Skeletal muscle tissue (tissue), 3 donors: ENCODE measurements at regions not wholly inside any gene's neighbourhood (a gene's known extent, or its start where the extent isn't known, plus 50 kb on each side); places are given as distances from the start of the nearest gene placed in this dataset.

ENCODE experiments used
- H3K27ac ChIP-seq: one replicate; pipeline ENCODE4 v1.7.0; 2013; ENCODE audit warnings: mild to moderate bottlenecking, low read depth, low read length, inconsistent platforms
- H3K27me3 ChIP-seq, 3 donors: one replicate each; pipeline ENCODE4 v1.7.0; 2013; ENCODE audit warnings: low read length in 3 of 3; ENCODE audit not compliant: control insufficient read depth in 3 of 3, insufficient read depth in 3 of 3
- H3K36me3 ChIP-seq, 3 donors: one replicate each; pipeline ENCODE4 v1.7.0; 2013; ENCODE audit warnings: low read length in 3 of 3; ENCODE audit not compliant: control insufficient read depth in 3 of 3, insufficient read depth in 3 of 3
- H3K4me1 ChIP-seq, 3 donors: one replicate each; pipeline ENCODE4 v1.7.0; 2013; ENCODE audit warnings: low read length in 3 of 3, mild to moderate bottlenecking in 3 of 3; ENCODE audit not compliant: control insufficient read depth in 3 of 3, insufficient read depth in 3 of 3
- H3K4me3 ChIP-seq, 3 donors: one replicate each; pipeline ENCODE4 v1.7.0; 2013; ENCODE audit warnings: low read length in 3 of 3
- H3K9ac ChIP-seq, 3 donors: one replicate each; pipeline ENCODE4 v1.7.0; 2013; ENCODE audit warnings: low read length in 3 of 3, mild to moderate bottlenecking in 3 of 3, moderate library complexity in 2 of 3, low read depth in 1 of 3
- H3K9me3 ChIP-seq, 3 donors: one replicate each; pipeline ENCODE4 v1.7.0; 2013; ENCODE audit warnings: low read length in 3 of 3; ENCODE audit not compliant: control insufficient read depth in 3 of 3
- donor health status: Osteomylitis.

GRCh38 chr1:229108598-229109201 is 162.2 kb upstream of the RAB4A start:
- H3K27me3 ChIP-seq: no peaks in the 10 kb centered on the region
- H3K4me1 ChIP-seq: peaks cover 0 to 5% (median 3%) of the 10 kb centered on the region in 3 donors
- no peak overlapping the region for H3K27ac ChIP-seq
- no peak overlapping the region for H3K4me3 ChIP-seq
- no peak overlapping the region for H3K9ac ChIP-seq
- peaks cover 0 to 2% (median 0%) of the 10 kb centered on the region in 3 donors for H3K9me3 ChIP-seq
- no peaks in the 10 kb centered on the region for H3K36me3 ChIP-seq

DNA sequence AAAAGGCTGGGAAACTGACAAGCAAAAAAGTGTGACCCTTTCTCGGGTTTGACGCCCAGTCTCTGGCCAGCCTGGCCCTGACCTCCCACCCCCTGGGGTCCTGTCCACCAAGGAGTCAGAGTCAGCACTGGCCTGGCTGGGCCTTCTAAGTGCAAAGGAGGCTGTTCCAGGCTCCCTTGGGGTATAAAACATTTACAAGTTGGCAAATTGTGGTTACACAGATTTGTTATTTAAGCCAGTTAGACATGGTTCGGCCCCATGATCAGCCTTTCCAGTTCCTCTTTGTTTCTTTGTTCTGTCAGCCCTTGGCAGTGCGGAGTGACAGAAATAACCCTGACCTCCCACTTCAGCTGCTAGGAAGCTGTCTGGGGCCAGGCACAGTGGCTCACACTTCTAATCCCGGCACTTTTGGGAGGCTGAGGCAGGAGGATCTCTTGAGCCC is 161.6 kb upstream of the RAB4A start:
- H3K27ac ChIP-seq: no peak overlapping the region
- H3K4me1 ChIP-seq: peaks cover 0 to 5% (median 3%) of the 10 kb centered on the region in 3 donors

GRCh38 chr1:229110986-229111385 is 159.9 kb upstream of the RAB4A start:
- no peaks in the 10 kb centered on the region for H3K36me3 ChIP-seq
- no peaks in the 10 kb centered on the region for H3K9me3 ChIP-seq
- H3K4me1 ChIP-seq: peaks cover 0 to 5% (median 3%) of the 10 kb centered on the region in 3 donors
- no peaks in the 10 kb centered on the region for H3K27me3 ChIP-seq
- H3K9ac ChIP-seq: no peak overlapping the region
- no peak overlapping the region for H3K27ac ChIP-seq
- H3K4me3 ChIP-seq: no peak overlapping the region

More for the DNA sequence above, 161.6 kb upstream of the RAB4A start:
- Histone ChIP-seq H3K27me3 (no peaks in the 10 kb centered on the region), H3K36me3 (no peaks in the 10 kb centered on the region), H3K4me3 (no peak overlapping the region), H3K9me3 (peaks cover 0 to 2% (median 0%) of the 10 kb centered on the region in 3 donors), H3K9ac (peak overlapping the region in 1 of 3 donors; percentile 1)

GRCh38 chr1:229111703-229112319 is 159.1 kb upstream of the RAB4A start:
- H3K27ac ChIP-seq: no peak overlapping the region
- peaks cover 0 to 5% (median 3%) of the 10 kb centered on the region in 3 donors for H3K4me1 ChIP-seq
- no peak overlapping the region for H3K9ac ChIP-seq
- H3K27me3 ChIP-seq: no peaks in the 10 kb centered on the region
- H3K4me3 ChIP-seq: no peak overlapping the region
- no peaks in the 10 kb centered on the region for H3K9me3 ChIP-seq
- H3K36me3 ChIP-seq: no peaks in the 10 kb centered on the region

DNA sequence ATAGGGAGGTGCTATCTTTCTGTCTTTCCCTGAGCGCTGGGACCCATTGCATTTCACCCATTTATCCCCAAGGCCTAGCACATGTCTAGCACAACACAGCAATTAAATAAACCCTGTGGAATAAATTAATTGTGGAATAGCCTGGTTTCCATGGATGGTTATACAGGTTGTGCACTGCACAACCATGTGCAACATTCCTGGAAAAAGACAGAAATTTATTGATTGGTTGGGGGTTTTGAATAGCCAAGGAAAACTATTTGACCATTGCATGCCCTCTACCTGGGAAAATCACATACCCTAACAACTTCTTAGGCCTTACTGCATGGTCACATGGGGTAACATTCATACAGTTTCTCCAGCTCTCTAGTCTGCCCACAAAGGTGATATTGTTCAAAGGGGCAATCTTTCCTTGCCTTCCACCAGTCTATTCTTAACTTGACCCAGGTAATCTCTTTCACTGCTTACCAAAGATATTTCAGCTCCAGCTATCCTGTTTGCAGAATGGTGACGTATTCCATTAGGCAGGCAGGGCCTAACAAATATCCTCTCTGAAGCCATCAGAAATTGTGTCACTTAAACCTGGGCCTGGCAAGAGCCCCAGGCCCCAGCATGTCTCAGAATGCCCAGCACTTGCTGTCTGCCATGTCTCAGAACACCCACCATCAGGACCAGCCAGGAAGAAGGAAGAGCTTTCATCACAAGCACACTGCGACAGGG is 157.9 kb upstream of the RAB4A start:
- Histone ChIP-seq H3K36me3 (no peaks in the 10 kb centered on the region), H3K27ac (no peak overlapping the region), H3K9ac (no peak overlapping the region), H3K9me3 (no peaks in the 10 kb centered on the region), H3K27me3 (no peaks in the 10 kb centered on the region), H3K4me1 (peaks cover 3 to 9% (median 5%) of the 10 kb centered on the region in 3 donors), H3K4me3 (no peak overlapping the region)

DNA sequence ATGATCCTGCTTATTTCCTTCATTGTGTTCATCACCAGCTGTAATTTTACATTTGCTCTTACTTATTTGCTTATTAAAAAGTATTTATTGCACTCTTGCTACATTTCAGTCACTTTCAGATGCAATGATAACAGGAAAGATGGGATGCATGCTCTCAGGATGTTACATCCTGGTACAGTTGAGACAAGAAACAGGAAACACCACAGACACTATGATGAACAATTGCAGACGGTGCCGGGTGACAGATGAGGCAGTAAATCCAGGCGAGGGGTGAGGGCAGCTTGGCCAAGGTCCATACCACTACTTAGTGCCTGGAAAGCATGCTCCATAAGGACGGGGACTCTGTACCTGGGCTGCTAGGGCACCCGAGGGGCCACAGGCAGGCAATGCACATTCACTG is 156.6 kb upstream of the RAB4A start:
- H3K36me3 ChIP-seq: no peaks in the 10 kb centered on the region
- H3K9ac ChIP-seq: no peak overlapping the region
- no peaks in the 10 kb centered on the region for H3K27me3 ChIP-seq
- no peaks in the 10 kb centered on the region for H3K9me3 ChIP-seq
- H3K27ac ChIP-seq: no peak overlapping the region
- H3K4me3 ChIP-seq: no peak overlapping the region
- H3K4me1 ChIP-seq: peaks cover 2 to 4% (median 3%) of the 10 kb centered on the region in 3 donors

DNA sequence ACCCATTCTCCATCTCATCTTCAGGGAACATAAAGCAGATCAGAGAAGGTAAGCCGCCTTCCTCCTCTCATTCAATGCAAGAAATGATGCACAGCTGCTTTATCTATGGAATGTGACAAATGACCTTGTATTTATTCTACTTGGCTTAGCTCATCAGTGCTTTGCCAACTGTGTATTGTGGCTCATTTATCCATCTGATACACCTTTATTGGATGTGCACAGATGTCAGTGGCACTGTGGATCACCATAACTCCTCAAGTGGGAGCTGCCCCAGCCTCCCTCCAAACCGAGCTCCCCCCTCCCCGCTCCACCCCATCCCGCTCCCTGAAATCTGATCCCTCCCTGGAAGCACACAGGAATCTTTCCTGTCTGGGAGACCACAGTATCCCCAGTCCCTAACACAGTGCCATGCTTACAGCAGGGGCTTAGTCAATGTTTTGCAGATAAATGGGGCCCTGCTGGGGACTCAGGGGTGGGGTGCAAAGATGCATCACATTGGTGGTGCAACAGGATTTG is 156.0 kb upstream of the RAB4A start:
- Histone ChIP-seq H3K9ac (no peak overlapping the region), H3K36me3 (no peaks in the 10 kb centered on the region), H3K9me3 (no peaks in the 10 kb centered on the region), H3K4me3 (no peak overlapping the region), H3K27me3 (no peaks in the 10 kb centered on the region), H3K4me1 (peaks cover 2 to 4% (median 3%) of the 10 kb centered on the region in 3 donors), H3K27ac (no peak overlapping the region)

DNA sequence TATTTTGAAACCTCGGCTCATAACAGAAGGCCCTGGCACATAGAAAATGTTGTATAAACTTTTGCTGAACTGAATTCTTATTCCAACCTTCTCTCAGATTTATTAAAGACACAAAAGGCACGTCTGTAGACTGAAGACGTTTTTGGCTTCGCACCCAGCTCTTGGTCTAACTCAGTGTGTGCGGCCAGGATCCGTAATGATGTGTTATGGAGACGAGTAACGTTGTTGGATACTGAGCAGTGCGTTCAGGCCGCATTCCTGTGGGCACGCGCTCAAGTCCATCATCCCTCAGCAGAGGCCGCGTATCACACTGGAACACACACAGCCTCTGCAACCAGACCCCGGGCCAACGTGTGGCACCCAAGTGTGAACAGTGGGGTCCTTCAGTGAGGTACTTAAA is 154.8 kb upstream of the RAB4A start:
- no peaks in the 10 kb centered on the region for H3K27me3 ChIP-seq
- H3K9ac ChIP-seq: no peak overlapping the region
- H3K4me3 ChIP-seq: no peak overlapping the region
- no peak overlapping the region for H3K27ac ChIP-seq
- peaks cover 2 to 4% (median 3%) of the 10 kb centered on the region in 3 donors for H3K4me1 ChIP-seq
- no peaks in the 10 kb centered on the region for H3K9me3 ChIP-seq
- no peaks in the 10 kb centered on the region for H3K36me3 ChIP-seq

GRCh38 chr1:229117664-229118300 is 153.1 kb upstream of the RAB4A start:
- no peak overlapping the region for H3K4me3 ChIP-seq

More at GRCh38 chr1:229117664-229118300, 153.1 kb upstream of the RAB4A start:
- peaks cover 2 to 4% (median 3%) of the 10 kb centered on the region in 3 donors for H3K4me1 ChIP-seq
- H3K9ac ChIP-seq: no peak overlapping the region
- H3K27ac ChIP-seq: no peak overlapping the region
- H3K9me3 ChIP-seq: no peaks in the 10 kb centered on the region
- H3K27me3 ChIP-seq: peaks cover 0 to 3% (median 0%) of the 10 kb centered on the region in 3 donors
- no peaks in the 10 kb centered on the region for H3K36me3 ChIP-seq
